ENCODE measurements at regions not wholly inside any gene's neighbourhood (a gene's known extent, or its start where the extent isn't known, plus 50 kb on each side); places are given as distances from the start of the nearest gene placed in this dataset.

DNA sequence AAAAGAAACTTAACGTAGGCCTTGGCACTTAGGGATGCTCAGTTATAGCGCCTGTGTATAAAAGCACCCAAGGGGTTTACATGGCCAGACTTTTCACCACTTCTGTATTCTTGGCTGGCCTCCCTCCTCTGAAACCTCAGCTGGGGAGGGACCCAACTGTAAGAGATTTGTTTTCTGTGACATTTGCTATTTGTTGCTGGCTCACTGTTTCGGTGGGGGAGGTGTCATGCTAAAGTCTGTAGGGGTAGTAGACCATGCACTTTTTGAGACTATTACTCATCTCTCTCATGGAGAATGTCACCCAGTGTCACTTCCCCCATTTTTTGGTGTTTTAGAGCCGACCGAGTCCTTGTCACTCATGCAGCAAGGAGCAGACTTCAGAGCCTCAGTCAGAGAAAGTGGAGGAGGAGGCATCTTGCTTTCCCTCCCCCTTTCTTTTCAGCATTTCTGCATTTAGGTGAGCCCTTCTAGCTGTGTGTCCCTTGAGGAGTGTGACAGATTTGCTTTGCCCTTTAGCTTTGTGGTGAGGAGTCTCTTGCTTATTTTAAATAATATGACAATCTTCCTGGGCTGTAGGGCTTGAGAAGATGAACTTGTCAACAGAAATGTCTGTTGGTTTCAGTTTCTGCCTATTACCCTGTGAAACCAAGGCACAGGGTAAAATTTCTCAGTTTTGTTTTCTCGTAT, 160.1 kb downstream of the FASLG start:
- no peaks in the 10 kb centered on the region for H3K79me2 ChIP-seq (ENCODE audit: insufficient read depth, low read length)
- H3K4me3 ChIP-seq (replicated peaks in 1 of 2; ENCODE audit: low read depth in 1 of 2, low read length in 2 of 2), result no peak overlapping the region
- CTCF ChIA-PET, result no interaction called here
- H3K4me2 ChIP-seq (ENCODE audit: low read length), result no peak overlapping the region
- no peaks in the 10 kb centered on the region for H3K27me3 ChIP-seq (ENCODE audit: insufficient read depth, low read length)
- peaks cover 5 to 16% of the 10 kb centered on the region in 2 experiments; a peak in 2 of 4 replicates for H3K4me1 ChIP-seq (ENCODE audit: control insufficient read depth in 1 of 2, insufficient read depth in 2 of 2, low read length in 2 of 2)
- DNase-seq (ENCODE audit: low read depth, low spot score), result no peak
- POLR2A ChIA-PET, result no interaction called here
- no peaks in the 10 kb centered on the region for H3K9me2 ChIP-seq (ENCODE audit: insufficient read depth)
- H3K36me3 ChIP-seq (ENCODE audit: control insufficient read depth in 1 of 2, insufficient read depth in 2 of 2, low read length in 2 of 2), result no peaks in the 10 kb centered on the region
- no peaks in the 10 kb centered on the region for H4K20me1 ChIP-seq (ENCODE audit: insufficient read depth)
- TF ChIP-seq EZH2phosphoT487 (IDR thresholded peaks at IDR 0.05; ENCODE audit: borderline replicate concordance) (no peak), ELF1 (IDR thresholded peaks at IDR 0.05; ENCODE audit: borderline replicate concordance, low read depth) (no peak), TCF7L2 (IDR thresholded peaks at IDR 0.05; ENCODE audit: borderline replicate concordance, extremely low read depth, insufficient read depth, insufficient read length) (no peak), SP1 (IDR thresholded peaks at IDR 0.05; ENCODE audit: low read depth) (no peak), YY1 (IDR thresholded peaks at IDR 0.05; ENCODE audit: extremely low read depth, insufficient replicate concordance, low read depth, low read length) (no peak), POLR2A (IDR thresholded peaks at IDR 0.05; ENCODE audit: borderline replicate concordance, extremely low read depth, insufficient read depth, insufficient read length) (no peak), RAD21 (IDR thresholded peaks at IDR 0.05; ENCODE audit: low read depth) (no peak), SRF (IDR thresholded peaks at IDR 0.05; ENCODE audit: low read depth) (no peak), POLR2AphosphoS5 (IDR thresholded peaks at IDR 0.05; ENCODE audit: low read depth, low read length) (no peak), EGR1 (IDR thresholded peaks at IDR 0.05; ENCODE audit: low read depth) (no peak), ZFX (IDR thresholded peaks at IDR 0.05) (no peak), CBX3 (IDR thresholded peaks at IDR 0.05; ENCODE audit: low read depth) (no peak), CEBPB (IDR thresholded peaks at IDR 0.05; ENCODE audit: low read depth) (no peak), EZH2 (IDR thresholded peaks at IDR 0.05) (no peak), ZNF274 (IDR thresholded peaks at IDR 0.05; ENCODE audit: low read depth, low read length) (no peak), JUND (IDR thresholded peaks at IDR 0.05) (no peak)
- TF ChIP-seq, protein P1, sequence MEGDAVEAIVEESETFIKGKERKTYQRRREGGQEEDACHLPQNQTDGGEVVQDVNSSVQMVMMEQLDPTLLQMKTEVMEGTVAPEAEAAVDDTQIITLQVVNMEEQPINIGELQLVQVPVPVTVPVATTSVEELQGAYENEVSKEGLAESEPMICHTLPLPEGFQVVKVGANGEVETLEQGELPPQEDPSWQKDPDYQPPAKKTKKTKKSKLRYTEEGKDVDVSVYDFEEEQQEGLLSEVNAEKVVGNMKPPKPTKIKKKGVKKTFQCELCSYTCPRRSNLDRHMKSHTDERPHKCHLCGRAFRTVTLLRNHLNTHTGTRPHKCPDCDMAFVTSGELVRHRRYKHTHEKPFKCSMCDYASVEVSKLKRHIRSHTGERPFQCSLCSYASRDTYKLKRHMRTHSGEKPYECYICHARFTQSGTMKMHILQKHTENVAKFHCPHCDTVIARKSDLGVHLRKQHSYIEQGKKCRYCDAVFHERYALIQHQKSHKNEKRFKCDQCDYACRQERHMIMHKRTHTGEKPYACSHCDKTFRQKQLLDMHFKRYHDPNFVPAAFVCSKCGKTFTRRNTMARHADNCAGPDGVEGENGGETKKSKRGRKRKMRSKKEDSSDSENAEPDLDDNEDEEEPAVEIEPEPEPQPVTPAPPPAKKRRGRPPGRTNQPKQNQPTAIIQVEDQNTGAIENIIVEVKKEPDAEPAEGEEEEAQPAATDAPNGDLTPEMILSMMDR (IDR thresholded peaks at IDR 0.05 in 2 of 3, conservative IDR thresholded peaks at IDR 0.05 in 1 of 3; ENCODE audit: borderline replicate concordance in 1 of 3, insufficient read depth in 1 of 3, low read depth in 2 of 3, low read length in 2 of 3), result no peak
- TF ChIP-seq, protein P2, sequence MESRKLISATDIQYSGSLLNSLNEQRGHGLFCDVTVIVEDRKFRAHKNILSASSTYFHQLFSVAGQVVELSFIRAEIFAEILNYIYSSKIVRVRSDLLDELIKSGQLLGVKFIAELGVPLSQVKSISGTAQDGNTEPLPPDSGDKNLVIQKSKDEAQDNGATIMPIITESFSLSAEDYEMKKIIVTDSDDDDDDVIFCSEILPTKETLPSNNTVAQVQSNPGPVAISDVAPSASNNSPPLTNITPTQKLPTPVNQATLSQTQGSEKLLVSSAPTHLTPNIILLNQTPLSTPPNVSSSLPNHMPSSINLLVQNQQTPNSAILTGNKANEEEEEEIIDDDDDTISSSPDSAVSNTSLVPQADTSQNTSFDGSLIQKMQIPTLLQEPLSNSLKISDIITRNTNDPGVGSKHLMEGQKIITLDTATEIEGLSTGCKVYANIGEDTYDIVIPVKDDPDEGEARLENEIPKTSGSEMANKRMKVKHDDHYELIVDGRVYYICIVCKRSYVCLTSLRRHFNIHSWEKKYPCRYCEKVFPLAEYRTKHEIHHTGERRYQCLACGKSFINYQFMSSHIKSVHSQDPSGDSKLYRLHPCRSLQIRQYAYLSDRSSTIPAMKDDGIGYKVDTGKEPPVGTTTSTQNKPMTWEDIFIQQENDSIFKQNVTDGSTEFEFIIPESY (IDR thresholded peaks at IDR 0.05; ENCODE audit: extremely low read depth, insufficient replicate concordance, low read length), result no peak
- H3K27ac ChIP-seq (ENCODE audit: low read depth, low read length), result no peak overlapping the region
- intact Hi-C loops (cut with micrococcal nuclease), result no loop called here
- no peaks in the 10 kb centered on the region for H3K9me3 ChIP-seq (ENCODE audit: control insufficient read depth in 1 of 2, insufficient read depth in 1 of 2, low read depth in 1 of 2, low read length in 2 of 2)
- RAD21 ChIA-PET (ENCODE audit: low non-redundant PET in 1 of 2, low total read pairs in 2 of 2, uncharacterized antibody in 2 of 2, unreplicated experiment in 2 of 2), result no interaction called here
- H2AFZ ChIP-seq (ENCODE audit: low read depth, low read length, poor library complexity, severe bottlenecking), result no peak overlapping the region
- no peak for ATAC-seq
- BruUV-seq (replicated peaks), result no TSS peak
- H3K9ac ChIP-seq (ENCODE audit: low read length), result no peak overlapping the region
